ENCODE measurements at regions not wholly inside any gene's neighbourhood (a gene's known extent, or its start where the extent isn't known, plus 50 kb on each side); places are given as distances from the start of the nearest gene placed in this dataset.

- TF ChIP-seq EZH2phosphoT487 (IDR thresholded peaks at IDR 0.05; ENCODE audit: insufficient read depth, low read depth) (no peak), EZH2 (IDR thresholded peaks at IDR 0.05; ENCODE audit: insufficient read depth, poor library complexity, severe bottlenecking) (no peak)
Observed at GRCh38 chr3:39559543-39559942, 92.1 kb downstream of the MOBP start.
